Neural cell (in vitro differentiated cells): ENCODE measurements at regions not wholly inside any gene's neighbourhood (a gene's known extent, or its start where the extent isn't known, plus 50 kb on each side); places are given as distances from the start of the nearest gene placed in this dataset.

Source experiments
- H2AFZ ChIP-seq: fragments of 200-600, 300-800 bp; sonication (generic), shearing (Covaris generic); 2 replicates; pipeline ENCODE4 v1.6.0; 2014; ENCODE audit warnings: low read depth, mild to moderate bottlenecking, antibody characterized with exemption, low read length, moderate library complexity
- H3F3A ChIP-seq: fragments of 200-600 bp; shearing (Covaris generic); 2 replicates; pipeline ENCODE4 v1.6.1; 2016; ENCODE audit warnings: mild to moderate bottlenecking, moderate library complexity, mixed read lengths, antibody characterized with exemption, low read length; ENCODE audit not compliant: insufficient read depth, poor library complexity, severe bottlenecking
- H3K27ac ChIP-seq: fragments of 200-600, 300-800 bp; sonication (generic), shearing (Covaris generic); 2 replicates; pipeline ENCODE4 v1.5.1; 2014; ENCODE audit warnings: mild to moderate bottlenecking, low read length, moderate library complexity
- H3K27me3 ChIP-seq: fragments of 300-800, 200-600 bp; sonication (generic), shearing (Covaris generic); 2 replicates; pipeline ENCODE4 v1.6.0; 2014; ENCODE audit warnings: mild to moderate bottlenecking, low read depth, low read length, moderate library complexity; ENCODE audit not compliant: insufficient read depth
- H3K36me3 ChIP-seq: fragments of 300-800, 200-600 bp; sonication (generic), shearing (Covaris generic); 2 replicates; pipeline ENCODE4 v1.5.1; 2014; ENCODE audit warnings: mild to moderate bottlenecking, antibody characterized with exemption, low read length, moderate library complexity; ENCODE audit not compliant: insufficient read depth
- H3K4me2 ChIP-seq: fragments of 300-800, 200-600 bp; sonication (generic), shearing (Covaris generic); 2 replicates; pipeline ENCODE4 v1.6.0; 2014; ENCODE audit warnings: mild to moderate bottlenecking, low read length
- H3K4me3 ChIP-seq: fragments of 300-800, 200-600 bp; sonication (generic), shearing (Covaris generic); 2 replicates; pipeline ENCODE4 v1.5.1; 2014; ENCODE audit warnings: mild to moderate bottlenecking, low read length, moderate library complexity
- H3K79me2 ChIP-seq: fragments of 200-600 bp; shearing (Covaris generic); replicated peaks from 2 replicates; pipeline ENCODE4 v1.6.0; 2014; ENCODE audit warnings: mild to moderate bottlenecking, low read length, moderate library complexity; ENCODE audit not compliant: insufficient read depth
- H3K9ac ChIP-seq: fragments of 300-800, 200-600 bp; sonication (generic), shearing (Covaris generic); 2 replicates; pipeline ENCODE4 v1.6.1; 2016; ENCODE audit warnings: mild to moderate bottlenecking, low read length, mixed read lengths
- H3K9me2 ChIP-seq: fragments of 200-600 bp; shearing (Covaris generic); 2 replicates; pipeline ENCODE4 v1.6.1; 2016; ENCODE audit warnings: mild to moderate bottlenecking, low read length, mixed read lengths; ENCODE audit not compliant: insufficient read depth
- H3K9me3 ChIP-seq: fragments of 200-600, 300-800 bp; sonication (generic), shearing (Covaris generic); 2 replicates; pipeline ENCODE4 v1.6.1; 2016; ENCODE audit warnings: mild to moderate bottlenecking, mixed run types, low read length, moderate library complexity, mixed read lengths
- H4K20me1 ChIP-seq: fragments of 200-600 bp; shearing (Covaris generic); 2 replicates; pipeline ENCODE4 v1.6.1; 2016; ENCODE audit warnings: mild to moderate bottlenecking, mixed run types; ENCODE audit not compliant: insufficient read depth
- CTCF ChIP-seq: fragments of 450-650 bp; IDR thresholded peaks from 2 replicates; pipeline ENCODE4 v1.5.1; 2014; ENCODE audit warnings: antibody characterized with exemption, mild to moderate bottlenecking, moderate library complexity; ENCODE audit not compliant: poor library complexity, severe bottlenecking
- EP300 ChIP-seq: fragments of 450-650 bp; conservative IDR thresholded peaks from 2 replicates; pipeline ENCODE4 v1.6.1; 2014; ENCODE audit warnings: antibody characterized with exemption, mild to moderate bottlenecking, moderate library complexity; ENCODE audit not compliant: poor library complexity, severe bottlenecking
- EZH2 ChIP-seq: fragments of 200-600, 300-800 bp; shearing (Covaris generic), sonication (generic); IDR thresholded peaks from 2 replicates; pipeline ENCODE4 v1.6.1; 2014; ENCODE audit warnings: antibody characterized with exemption, low read length, borderline replicate concordance, mild to moderate bottlenecking; ENCODE audit not compliant: insufficient read depth, poor library complexity, severe bottlenecking
- MXI1 ChIP-seq: fragments of 450-650 bp; conservative IDR thresholded peaks from 2 replicates; pipeline ENCODE4 v1.6.1; 2014; ENCODE audit warnings: antibody characterized with exemption, mild to moderate bottlenecking; ENCODE audit not compliant: poor library complexity, severe bottlenecking
- POLR2AphosphoS5 ChIP-seq: IDR thresholded peaks from 2 replicates; pipeline ENCODE4 v1.6.1; 2012
- RAD21 ChIP-seq: fragments of 450-650 bp; conservative IDR thresholded peaks from 2 replicates; pipeline ENCODE4 v1.6.1; 2014; ENCODE audit warnings: antibody characterized with exemption, mild to moderate bottlenecking, moderate library complexity
- REST ChIP-seq: IDR thresholded peaks from 2 replicates; pipeline ENCODE4 v1.6.1; 2012; ENCODE audit warnings: borderline replicate concordance
- SMC3 ChIP-seq: fragments of 450-650 bp; conservative IDR thresholded peaks from 2 replicates; pipeline ENCODE4 v1.6.1; 2014; ENCODE audit warnings: antibody characterized with exemption, mild to moderate bottlenecking, moderate library complexity; ENCODE audit not compliant: poor library complexity
- TAF1 ChIP-seq: IDR thresholded peaks from 2 replicates; pipeline ENCODE4 v1.6.1; 2012; ENCODE audit warnings: low read depth

DNA sequence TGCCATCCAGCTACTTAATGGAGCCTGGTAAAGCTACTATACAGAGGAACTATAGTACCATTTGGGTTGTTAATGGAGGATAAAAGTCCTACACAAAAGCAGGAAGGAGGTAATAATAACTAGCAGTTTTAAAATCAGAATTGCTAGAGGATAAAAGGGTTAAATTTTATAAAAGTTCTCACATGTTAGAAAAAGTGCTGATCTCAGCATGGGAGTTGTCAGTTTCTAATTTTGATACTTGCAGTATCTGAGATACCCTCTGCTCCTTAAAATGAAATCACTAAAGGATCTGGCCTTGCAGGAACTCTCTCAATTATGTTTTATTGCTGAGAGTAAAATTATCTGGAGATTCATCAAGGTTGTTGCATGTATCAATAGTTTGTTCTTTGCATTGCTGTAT is 272.2 kb upstream of the GYPC start:
- no peak overlapping the region for H3K4me2 ChIP-seq
- no peak overlapping the region for H3K27ac ChIP-seq
- H3K9me2 ChIP-seq: no peaks in the 10 kb centered on the region
- no peak overlapping the region for H3K9ac ChIP-seq
- H3K27me3 ChIP-seq: no peaks in the 10 kb centered on the region
- H4K20me1 ChIP-seq: no peaks in the 10 kb centered on the region
- no peaks in the 10 kb centered on the region for H3K9me3 ChIP-seq
- no peaks in the 10 kb centered on the region for H3F3A ChIP-seq
- H3K79me2 ChIP-seq: no peaks in the 10 kb centered on the region
- TF ChIP-seq CTCF (no peak), TAF1 (no peak), SMC3 (no peak), EZH2 (no peak), POLR2AphosphoS5 (no peak), REST (no peak), MXI1 (no peak), EP300 (no peak), RAD21 (no peak)
- no peaks in the 10 kb centered on the region for H3K36me3 ChIP-seq
- H2AFZ ChIP-seq: no peak overlapping the region
- no peak overlapping the region for H3K4me3 ChIP-seq

GRCh38 chr2:126385441-126385840 is 270.5 kb upstream of the GYPC start:
- TF ChIP-seq CTCF (no peak), REST (no peak), TAF1 (no peak), MXI1 (no peak), POLR2AphosphoS5 (no peak), EZH2 (no peak), RAD21 (no peak), SMC3 (no peak), EP300 (no peak)
- Histone ChIP-seq H3K9me3 (no peaks in the 10 kb centered on the region), H3K4me3 (no peak overlapping the region), H3K36me3 (no peaks in the 10 kb centered on the region), H3K79me2 (no peaks in the 10 kb centered on the region), H3K9ac (no peak overlapping the region), H3K9me2 (no peaks in the 10 kb centered on the region), H4K20me1 (no peaks in the 10 kb centered on the region), H2AFZ (no peak overlapping the region), H3F3A (no peaks in the 10 kb centered on the region), H3K27me3 (no peaks in the 10 kb centered on the region), H3K27ac (no peak overlapping the region), H3K4me2 (no peak overlapping the region)
